Adrenal gland (tissue), 9 donors: ENCODE measurements at regions not wholly inside any gene's neighbourhood (a gene's known extent, or its start where the extent isn't known, plus 50 kb on each side); places are given as distances from the start of the nearest gene placed in this dataset.

ENCODE experiments used
- DNase-seq, 7 donors: peaks; one replicate each; pipeline ENCODE4 v3.0.0-alpha.2; 2019 to 2020
- H3K27ac ChIP-seq, 5 donors: fragments of 200-600 bp; sonication (generic) in 4 of 5; 1 replicate in 3 of 5; 2 replicates in 2 of 5; pipeline versions ENCODE4 v1.5.1 to v1.8.0; 2016 to 2020; ENCODE audit warnings: mild to moderate bottlenecking in 1 of 5
- H3K27me3 ChIP-seq: fragments of 200-600 bp; 2 replicates; pipeline ENCODE4 v1.8.0; 2021
- H3K36me3 ChIP-seq, 2 donors: fragments of 200-600 bp; replicated peaks in 1 of 2; 1 replicate in 1 of 2; 2 replicates in 1 of 2; pipeline versions ENCODE4 v1.5.1 to v1.8.0; 2018 to 2022
- H3K4me1 ChIP-seq, 2 donors: fragments of 200-600 bp; replicated peaks in 1 of 2; 1 replicate in 1 of 2; 2 replicates in 1 of 2; pipeline versions ENCODE4 v1.5.1 to v1.8.0; 2018 to 2021
- H3K4me3 ChIP-seq, 4 donors: fragments of 200-600 bp; sonication (generic) in 3 of 4; one replicate each; pipeline ENCODE4 v1.5.1; 2016 to 2018
- H3K9me3 ChIP-seq, 3 donors: fragments of 200-600 bp; sonication (generic) in 1 of 3; replicated peaks in 1 of 3; 1 replicate in 2 of 3; 2 replicates in 1 of 3; pipeline versions ENCODE4 v1.5.1 to v1.8.0; 2016 to 2021
- CTCF ChIP-seq, 6 experiments: fragments of 450-650 bp in 4 of 6; fragments of 200-600 bp in 2 of 6; sonication (generic) in 1 of 6; IDR thresholded peaks; 1 replicate in 5 of 6; 2 replicates in 1 of 6; pipeline versions ENCODE4 v1.5.1 to v1.8.0; 2016 to 2021; ENCODE audit warnings: antibody characterized with exemption in 6 of 6, mild to moderate bottlenecking in 2 of 6, moderate library complexity in 1 of 6
- POLR2A ChIP-seq, 2 donors: fragments of 450-650 bp; IDR thresholded peaks; one replicate each; pipeline ENCODE4 v1.6.1; 2017; ENCODE audit warnings: antibody characterized with exemption in 2 of 2, mild to moderate bottlenecking in 2 of 2, moderate library complexity in 1 of 2
- WGBS, 4 donors: extraction: QIAGEN DNeasy Blood & Tissue Kit in 2 of 4; methylation state at CpG; one replicate each; pipeline versions ENCODE4 v1.1.5 to v1.1.7; 2013 to 2017; 5-methylcytosine and 5-hydroxymethylcytosine counted together
- intact Hi-C, 2 donors: fragments of 100-400 bp; cut with DNase I; formaldehyde crosslinking; loops; one replicate each; pipeline versions ENCODE4 v1.14.1 to v1.15.0; 2022 to 2023
- donor health status: healthy with polysubstance abuse.
- donor health status: Bipolar disorder and iron deficiency.
- donor health status: DM: yes; HTN: yes; CAD: no.
- donor health status: DM: no; HTN: no; CAD: no.
- donor health status: DM: no; HTN: no; CAD: no.

DNA sequence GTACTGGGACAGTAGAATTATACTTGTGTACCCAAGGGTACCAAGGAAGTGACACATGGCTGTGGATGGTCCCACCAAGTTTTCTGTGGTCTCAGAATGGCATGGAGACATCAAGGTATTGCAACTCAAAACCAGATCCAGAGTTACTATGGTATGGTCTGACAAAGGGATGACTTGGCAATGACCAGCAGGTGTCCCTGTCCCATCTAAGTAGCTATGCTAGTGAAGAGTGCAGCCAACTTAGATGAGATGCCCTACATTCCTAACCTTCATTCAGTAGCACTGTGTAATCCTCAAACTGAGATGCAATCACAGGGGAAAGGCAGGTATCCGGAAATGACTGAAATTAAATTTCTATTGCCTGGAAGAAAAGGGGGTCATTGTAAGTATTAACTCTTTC, 188.7 kb upstream of the TMEM260 start:
- no peak for TF ChIP-seq POLR2A (IDR thresholded peaks at IDR 0.05)
- TF ChIP-seq CTCF (IDR thresholded peaks at IDR 0.05), result no peak
- Histone ChIP-seq H3K4me3 (no peak overlapping the region), H3K27me3 (no peaks in the 10 kb centered on the region), H3K27ac (no peak overlapping the region), H3K9me3 (peaks cover 0 to 5% (median 0%) of the 10 kb centered on the region in 3 donors), H3K36me3 (no peaks in the 10 kb centered on the region), H3K4me1 (no peaks in the 10 kb centered on the region)
- intact Hi-C loops, result no loop called here
- DNase-seq, result no peak
- WGBS, 4 donors, result 75 to 100% (median 94%) methylated on average over 1 of the region's 1 CpG

- Histone ChIP-seq H3K27me3 (no peaks in the 10 kb centered on the region), H3K4me3 (no peak overlapping the region), H3K27ac (no peak overlapping the region), H3K9me3 (no peaks in the 10 kb centered on the region), H3K36me3 (no peaks in the 10 kb centered on the region), H3K4me1 (no peaks in the 10 kb centered on the region)
- DNase-seq, result no peak
- no peak for TF ChIP-seq CTCF (IDR thresholded peaks at IDR 0.05)
- TF ChIP-seq POLR2A (IDR thresholded peaks at IDR 0.05), result no peak
- intact Hi-C loops, result no loop called here
- 65 to 74% (median 67%) methylated on average over 6 of the region's 6 CpGs for WGBS, 4 donors
These were observed 184.6 kb upstream of the TMEM260 start for GRCh38 chr14:56394826-56395530.

- no peak for TF ChIP-seq POLR2A (IDR thresholded peaks at IDR 0.05)
- Histone ChIP-seq H3K36me3 (no peaks in the 10 kb centered on the region), H3K27me3 (no peaks in the 10 kb centered on the region), H3K27ac (no peak overlapping the region), H3K9me3 (no peaks in the 10 kb centered on the region), H3K4me3 (no peak overlapping the region), H3K4me1 (no peaks in the 10 kb centered on the region)
- intact Hi-C loops, result no loop called here
- DNase-seq, result no peak
- WGBS, 4 donors, result 58 to 88% (median 82%) methylated on average over 3 of the region's 3 CpGs
These were observed 179.3 kb upstream of the TMEM260 start for GRCh38 chr14:56400109-56400825.

DNA sequence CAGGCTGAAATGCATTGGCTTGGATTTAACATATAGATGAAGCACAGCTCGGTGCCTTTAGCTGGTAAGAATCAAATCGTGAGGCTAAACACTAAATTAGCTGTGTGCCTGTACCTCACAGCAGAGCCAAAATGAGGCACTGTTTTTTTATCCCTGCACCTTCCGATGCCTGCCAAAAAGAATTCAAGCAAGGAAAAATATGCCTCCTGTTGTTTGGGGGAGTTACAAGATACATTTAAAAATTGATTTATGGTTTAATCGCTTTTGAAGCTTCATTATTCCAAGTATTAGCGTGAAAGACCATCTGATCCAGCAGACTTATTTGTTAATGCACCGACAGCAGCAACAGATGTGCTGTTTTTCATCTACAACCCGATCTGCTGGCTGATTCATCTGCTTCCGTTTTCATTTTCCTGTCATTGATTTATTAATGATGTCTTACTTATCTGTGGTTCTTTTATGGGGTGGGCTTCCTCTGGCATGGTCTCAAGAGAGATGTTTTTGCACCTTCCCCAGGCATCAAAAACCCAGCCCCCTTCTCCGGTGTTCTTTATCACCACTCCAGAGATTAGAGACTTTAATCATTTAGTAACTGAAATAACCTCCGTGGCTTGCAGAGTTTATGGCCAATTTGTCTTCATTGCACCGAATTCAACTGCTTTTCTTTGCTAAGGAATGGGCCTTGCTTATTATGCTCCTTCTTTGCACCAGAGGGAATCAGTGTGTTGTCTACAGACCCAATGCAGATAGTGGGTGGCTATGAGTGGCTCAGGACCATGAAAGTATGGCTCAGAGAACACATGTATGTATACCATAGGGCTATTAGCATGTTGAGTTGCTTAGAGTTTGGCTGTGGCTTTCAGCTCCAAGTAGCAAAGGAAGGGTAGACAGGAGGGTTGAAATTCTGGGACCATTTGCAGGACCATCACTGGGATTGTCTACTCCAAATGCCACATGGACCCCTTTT, 166.8 kb upstream of the TMEM260 start:
- TF ChIP-seq CTCF (IDR thresholded peaks at IDR 0.05), result no peak
- Histone ChIP-seq H3K36me3 (no peaks in the 10 kb centered on the region), H3K4me3 (no peak overlapping the region), H3K4me1 (no peaks in the 10 kb centered on the region), H3K27me3 (no peaks in the 10 kb centered on the region), H3K9me3 (no peaks in the 10 kb centered on the region), H3K27ac (no peak overlapping the region)
- WGBS, 4 donors, result 19 to 29% (median 24%) methylated on average over 11 of the region's 11 CpGs
- intact Hi-C loops, result no loop called here
- DNase-seq, result no peak
